ENCODE measurements at regions not wholly inside any gene's neighbourhood (a gene's known extent, or its start where the extent isn't known, plus 50 kb on each side); places are given as distances from the start of the nearest gene placed in this dataset.

DNA sequence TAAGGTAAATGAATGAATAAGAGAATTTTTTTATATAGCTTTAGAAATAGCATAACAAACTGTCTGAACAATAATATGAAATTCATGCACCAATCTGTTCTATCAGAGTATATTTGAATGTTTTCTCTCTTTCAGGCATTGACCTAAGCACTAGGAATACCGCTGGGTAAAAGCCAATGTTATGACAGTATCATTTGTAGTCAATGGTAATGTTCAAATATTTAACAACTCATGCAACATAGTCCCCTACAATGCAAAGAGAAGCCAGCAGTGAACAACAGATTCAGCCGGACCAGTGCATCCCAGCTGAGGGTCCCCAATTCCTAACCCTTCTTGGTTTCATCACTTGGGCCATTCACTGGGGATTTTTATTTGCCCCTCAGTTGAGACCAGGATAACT lies 52.6 kb upstream of the MYCBP2 start:
- DNase-seq (ENCODE audit: low read depth): no peak

DNA sequence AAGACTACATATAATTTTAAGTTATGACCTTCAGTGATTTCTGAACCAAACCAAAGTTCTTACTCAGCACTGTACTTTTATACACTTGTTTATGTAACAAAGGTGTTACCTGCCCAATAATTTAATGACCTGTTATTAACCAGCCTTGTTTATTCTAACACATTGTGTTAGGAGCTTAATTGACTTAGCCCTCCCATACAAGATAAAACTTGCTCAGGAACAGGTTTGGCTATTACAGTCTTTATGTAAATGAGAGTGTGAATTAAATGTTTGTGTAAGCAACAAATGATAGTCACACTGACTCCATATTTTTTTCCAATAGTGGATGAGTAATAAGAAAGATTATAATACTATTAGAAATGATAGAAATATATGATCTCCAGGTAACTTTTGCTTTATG lies 51.8 kb upstream of the MYCBP2 start:
- no peak for DNase-seq (ENCODE audit: low read depth)

DNA sequence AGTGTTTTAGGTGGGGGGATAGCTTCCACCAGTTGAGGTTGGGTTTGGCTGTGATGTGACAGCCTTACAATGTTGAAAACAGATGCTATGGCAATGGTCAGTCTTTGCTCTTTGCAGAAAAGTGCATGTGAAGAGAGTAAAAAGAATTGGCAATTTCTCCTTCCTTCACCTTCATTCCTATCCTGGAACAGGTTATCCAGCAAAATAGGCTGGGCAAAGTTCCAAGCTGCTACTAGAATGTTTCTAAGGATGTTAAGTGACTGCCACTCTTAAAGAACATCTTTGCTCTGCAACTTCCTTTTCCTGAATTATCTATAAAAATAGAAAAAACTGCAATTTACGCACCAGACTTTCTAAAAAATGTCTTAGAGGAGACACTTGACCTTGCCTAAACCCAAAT lies 50.1 kb upstream of the MYCBP2 start:
- no peak for DNase-seq (ENCODE audit: low read depth)
